ENCODE measurements at regions not wholly inside any gene's neighbourhood (a gene's known extent, or its start where the extent isn't known, plus 50 kb on each side); places are given as distances from the start of the nearest gene placed in this dataset.

DNA sequence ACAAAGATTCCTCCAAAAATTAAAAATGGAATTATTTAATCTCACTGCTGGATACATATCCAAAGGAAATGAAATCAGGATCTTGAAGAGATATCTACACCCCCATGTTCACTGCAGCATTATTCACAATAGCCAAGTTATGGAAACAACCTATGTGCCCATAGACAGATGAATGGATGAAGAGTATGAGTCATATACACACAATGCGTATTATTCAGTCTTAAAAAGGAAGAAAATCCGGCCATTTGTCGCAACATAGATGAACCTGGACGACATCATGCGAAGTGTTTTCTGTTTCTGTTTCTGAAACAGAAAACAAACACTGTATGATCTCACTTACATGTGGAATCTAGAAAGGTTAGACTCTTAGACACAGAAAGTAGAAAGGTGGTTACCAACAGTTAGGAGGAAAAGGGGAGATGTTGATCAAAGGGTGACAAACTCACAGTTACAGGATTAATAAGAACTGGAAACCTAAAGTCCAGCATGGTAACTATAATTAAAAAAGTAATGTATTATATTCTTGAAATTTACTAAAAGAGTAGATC, 87.8 kb upstream of the ERBB4 start:
- no peak overlapping the region for H3K4me3 ChIP-seq (replicated peaks; ENCODE audit: low read depth, low read length)
- DNase-seq (ENCODE audit: low read depth), result peak; percentile 3
- TF ChIP-seq CTCF (IDR thresholded peaks at IDR 0.05; ENCODE audit: low read length, missing control alignments), result no peak

- DNase-seq (ENCODE audit: low read depth), result peak; percentile 4
- H3K4me3 ChIP-seq (replicated peaks; ENCODE audit: low read depth, low read length), result no peak overlapping the region
- no peak for TF ChIP-seq CTCF (IDR thresholded peaks at IDR 0.05; ENCODE audit: low read length, missing control alignments)
Measured at GRCh38 chr2:212619954-212620353, 81.4 kb upstream of the ERBB4 start.

DNA sequence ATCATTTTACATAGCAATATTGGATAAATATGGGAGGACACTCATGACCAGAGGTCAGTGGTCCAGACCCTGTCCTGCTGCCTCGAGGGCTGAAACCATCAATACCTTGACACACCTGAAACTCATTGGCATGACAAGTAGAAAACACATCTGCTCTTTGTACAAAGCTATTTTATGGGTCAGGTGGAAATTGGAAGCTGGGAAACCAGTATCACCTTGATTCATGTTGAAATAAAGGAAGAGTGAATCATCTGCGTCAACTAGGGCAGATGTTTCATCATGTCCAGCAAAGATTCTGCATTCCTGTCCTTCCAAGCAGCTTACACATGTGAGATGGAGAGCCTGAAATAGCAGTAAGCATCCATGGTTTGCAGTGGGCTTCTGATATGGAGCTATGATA, 80.0 kb upstream of the ERBB4 start:
- no peak for TF ChIP-seq CTCF (IDR thresholded peaks at IDR 0.05; ENCODE audit: low read length, missing control alignments)
- H3K4me3 ChIP-seq (replicated peaks; ENCODE audit: low read depth, low read length), result no peak overlapping the region
- DNase-seq (ENCODE audit: low read depth), result peak; percentile 4

- no peak for DNase-seq (ENCODE audit: low read depth)
- TF ChIP-seq CTCF (IDR thresholded peaks at IDR 0.05; ENCODE audit: low read length, missing control alignments), result no peak
- H3K4me3 ChIP-seq (replicated peaks; ENCODE audit: low read depth, low read length), result no peak overlapping the region
Measured at GRCh38 chr2:212610872-212611425, 72.3 kb upstream of the ERBB4 start.

- no peak for DNase-seq (ENCODE audit: low read depth)
- no peak for TF ChIP-seq CTCF (IDR thresholded peaks at IDR 0.05; ENCODE audit: low read length, missing control alignments)
- no peak overlapping the region for H3K4me3 ChIP-seq (replicated peaks; ENCODE audit: low read depth, low read length)
Measured at GRCh38 chr2:212609479-212609878, 70.9 kb upstream of the ERBB4 start.

GRCh38 chr2:212607080-212607479, 68.5 kb upstream of the ERBB4 start:
- no peak overlapping the region for H3K4me3 ChIP-seq (replicated peaks; ENCODE audit: low read depth, low read length)
- no peak for DNase-seq (ENCODE audit: low read depth)
- TF ChIP-seq CTCF (IDR thresholded peaks at IDR 0.05; ENCODE audit: low read length, missing control alignments), result no peak

DNA sequence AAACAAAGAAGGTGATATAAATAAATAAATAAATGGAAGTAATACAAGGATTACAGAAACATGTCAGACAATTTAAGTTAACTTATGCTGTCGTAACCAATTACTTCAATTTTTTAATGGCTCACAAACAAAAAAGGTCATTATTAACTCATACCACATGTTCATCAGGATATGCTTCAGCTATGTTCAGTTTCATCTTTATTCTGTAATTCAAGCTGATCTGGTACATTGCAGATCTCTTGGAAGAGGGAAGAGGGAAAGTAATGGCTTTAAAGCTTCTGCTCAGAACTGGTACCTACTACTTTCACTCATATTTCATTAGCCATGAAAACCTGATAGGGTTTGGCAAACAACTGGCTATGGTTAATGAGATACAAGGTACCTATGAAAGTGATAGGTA, 67.6 kb upstream of the ERBB4 start:
- H3K4me3 ChIP-seq (replicated peaks; ENCODE audit: low read depth, low read length), result no peak overlapping the region
- no peak for DNase-seq (ENCODE audit: low read depth)
- no peak for TF ChIP-seq CTCF (IDR thresholded peaks at IDR 0.05; ENCODE audit: low read length, missing control alignments)

All from fibroblast of pulmonary artery (primary cell).